ENCODE measurements at regions not wholly inside any gene's neighbourhood (a gene's known extent, or its start where the extent isn't known, plus 50 kb on each side); places are given as distances from the start of the nearest gene placed in this dataset.

DNA sequence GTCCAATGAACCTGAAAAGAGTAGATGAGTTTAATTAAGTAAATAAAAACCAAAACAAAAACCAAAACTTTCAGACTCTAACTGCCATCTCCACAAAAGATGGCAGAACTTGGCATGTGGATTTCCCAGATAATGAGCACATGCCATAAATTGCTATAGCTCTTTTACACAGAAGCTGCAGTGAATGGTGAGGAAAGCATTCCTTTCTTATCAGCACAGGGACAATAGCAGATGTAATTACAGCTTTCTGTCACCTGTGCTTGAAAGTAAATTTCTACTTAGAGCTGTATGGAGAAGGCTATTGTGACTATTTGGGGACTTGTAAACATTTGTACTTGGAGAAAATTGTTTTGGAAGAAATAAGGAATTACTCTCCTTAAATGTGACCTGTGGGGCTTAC is 378.4 kb downstream of the RPRM start:
- Histone ChIP-seq H4K20me1 (ENCODE audit: insufficient read depth, low read length) (0 out of 2 replicates have a peak, but pooled peaks cover 9% of the 10 kb centered on the region), H2AFZ (ENCODE audit: low read length) (no peak overlapping the region), H3K4me2 (ENCODE audit: low read depth, low read length) (no peak overlapping the region), H3K9me3 (replicated peaks; ENCODE audit: insufficient read depth, low read length) (no peaks in the 10 kb centered on the region), H3K9ac (ENCODE audit: low read length) (no peak overlapping the region), H3K4me1 (ENCODE audit: low read length) (peaks cover 10% of the 10 kb centered on the region; the same call in 1 of the 2 replicates), H3K27me3 (replicated peaks; ENCODE audit: insufficient read depth, low read length) (no peaks in the 10 kb centered on the region), H3K36me3 (replicated peaks; ENCODE audit: insufficient read depth, low read length) (peaks cover 4% of the 10 kb centered on the region; the same call in 1 of the 2 replicates), H3K4me3 (ENCODE audit: low read length) (no peak overlapping the region), H3K9me2 (replicated peaks; ENCODE audit: insufficient read depth, low read length) (no peaks in the 10 kb centered on the region), H3F3A (ENCODE audit: insufficient read depth, low read length) (no peaks in the 10 kb centered on the region), H3K79me2 (ENCODE audit: low read length) (peaks cover 87% of the 10 kb centered on the region), H3K27ac (ENCODE audit: low read length) (no peak overlapping the region)
- no peak for TF ChIP-seq EZH2phosphoT487 (IDR thresholded peaks at IDR 0.05; ENCODE audit: low read length)
- DNase-seq: no peak

DNA sequence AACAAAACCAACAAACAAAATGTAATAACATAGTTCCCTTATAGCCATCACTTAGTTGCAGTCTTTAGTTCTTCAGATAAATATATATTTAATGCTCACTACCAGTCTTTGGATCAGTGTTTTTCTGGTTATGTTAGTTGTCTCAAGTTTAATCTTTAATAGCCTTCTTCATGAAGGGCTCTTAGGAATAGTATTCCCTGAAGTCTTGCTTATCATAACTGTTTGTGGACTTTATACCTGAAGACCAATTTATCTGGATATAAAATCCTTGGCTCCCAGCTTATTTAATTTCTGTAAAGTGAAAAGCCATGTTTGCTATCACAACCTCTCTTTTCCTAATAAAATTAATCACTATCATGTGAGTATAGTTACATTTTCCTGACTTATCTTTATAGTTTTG is 379.7 kb downstream of the ARL6IP6 start:
- peaks cover 4% of the 10 kb centered on the region; the same call in 1 of the 2 replicates for H3K36me3 ChIP-seq (replicated peaks; ENCODE audit: insufficient read depth, low read length)
- peaks cover 7% of the 10 kb centered on the region; the same call in 1 of the 2 replicates for H3K4me1 ChIP-seq (ENCODE audit: low read length)
- H3K9me2 ChIP-seq (replicated peaks; ENCODE audit: insufficient read depth, low read length): no peaks in the 10 kb centered on the region
- TF ChIP-seq, protein P1, sequence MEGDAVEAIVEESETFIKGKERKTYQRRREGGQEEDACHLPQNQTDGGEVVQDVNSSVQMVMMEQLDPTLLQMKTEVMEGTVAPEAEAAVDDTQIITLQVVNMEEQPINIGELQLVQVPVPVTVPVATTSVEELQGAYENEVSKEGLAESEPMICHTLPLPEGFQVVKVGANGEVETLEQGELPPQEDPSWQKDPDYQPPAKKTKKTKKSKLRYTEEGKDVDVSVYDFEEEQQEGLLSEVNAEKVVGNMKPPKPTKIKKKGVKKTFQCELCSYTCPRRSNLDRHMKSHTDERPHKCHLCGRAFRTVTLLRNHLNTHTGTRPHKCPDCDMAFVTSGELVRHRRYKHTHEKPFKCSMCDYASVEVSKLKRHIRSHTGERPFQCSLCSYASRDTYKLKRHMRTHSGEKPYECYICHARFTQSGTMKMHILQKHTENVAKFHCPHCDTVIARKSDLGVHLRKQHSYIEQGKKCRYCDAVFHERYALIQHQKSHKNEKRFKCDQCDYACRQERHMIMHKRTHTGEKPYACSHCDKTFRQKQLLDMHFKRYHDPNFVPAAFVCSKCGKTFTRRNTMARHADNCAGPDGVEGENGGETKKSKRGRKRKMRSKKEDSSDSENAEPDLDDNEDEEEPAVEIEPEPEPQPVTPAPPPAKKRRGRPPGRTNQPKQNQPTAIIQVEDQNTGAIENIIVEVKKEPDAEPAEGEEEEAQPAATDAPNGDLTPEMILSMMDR (IDR thresholded peaks at IDR 0.05; ENCODE audit: low read length): no peak
- TF ChIP-seq EZH2 (optimal IDR thresholded peaks at IDR 0.05; ENCODE audit: low read depth, low read length) (no peak), EZH2phosphoT487 (IDR thresholded peaks at IDR 0.05; ENCODE audit: low read length) (no peak)
- H3K9me3 ChIP-seq (replicated peaks; ENCODE audit: insufficient read depth, low read length): no peaks in the 10 kb centered on the region
- H2AFZ ChIP-seq (ENCODE audit: low read length): no peak overlapping the region
- DNase-seq: no peak
- H4K20me1 ChIP-seq (ENCODE audit: insufficient read depth, low read length): 0 out of 2 replicates have a peak, but pooled peaks cover 6% of the 10 kb centered on the region
- no peaks in the 10 kb centered on the region for H3F3A ChIP-seq (ENCODE audit: insufficient read depth, low read length)
- no peak overlapping the region for H3K4me3 ChIP-seq (ENCODE audit: low read length)
- peaks cover 83% of the 10 kb centered on the region for H3K79me2 ChIP-seq (ENCODE audit: low read length)
- H3K27me3 ChIP-seq (replicated peaks; ENCODE audit: insufficient read depth, low read length): no peaks in the 10 kb centered on the region
- no peak overlapping the region for H3K9ac ChIP-seq (ENCODE audit: low read length)
- H3K4me2 ChIP-seq (ENCODE audit: low read depth, low read length): no peak overlapping the region
- H3K27ac ChIP-seq (ENCODE audit: low read length): no peak overlapping the region

DNA sequence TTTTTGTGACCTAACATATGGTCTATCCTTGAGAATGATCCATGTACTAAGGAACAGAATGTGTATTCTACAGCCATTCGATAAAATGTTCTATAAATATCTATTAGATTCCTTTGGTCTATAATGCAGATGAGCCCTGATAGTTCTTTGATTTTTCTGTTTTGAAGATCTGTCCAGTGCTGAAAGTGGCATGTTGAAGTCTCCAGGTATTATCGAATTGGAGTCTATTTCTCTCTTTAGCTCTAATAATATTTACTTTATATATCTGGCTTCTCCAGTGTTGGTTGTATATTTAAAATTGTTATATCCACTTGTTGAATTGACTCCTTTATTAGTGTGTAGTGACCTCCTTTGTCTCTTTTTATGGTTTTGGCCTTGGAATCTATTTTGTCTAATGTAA is 377.9 kb downstream of the ARL6IP6 start:
- H3K4me3 ChIP-seq (ENCODE audit: low read length): no peak overlapping the region
- DNase-seq: no peak
- H3K4me2 ChIP-seq (ENCODE audit: low read depth, low read length): no peak overlapping the region
- H3K9me2 ChIP-seq (replicated peaks; ENCODE audit: insufficient read depth, low read length): no peaks in the 10 kb centered on the region
- H4K20me1 ChIP-seq (ENCODE audit: insufficient read depth, low read length): peaks cover 6% of the 10 kb centered on the region; the same call in 1 of the 2 replicates
- H3K36me3 ChIP-seq (replicated peaks; ENCODE audit: insufficient read depth, low read length): peaks cover 10% of the 10 kb centered on the region
- H3K4me1 ChIP-seq (ENCODE audit: low read length): no peaks in the 10 kb centered on the region
- no peak overlapping the region for H2AFZ ChIP-seq (ENCODE audit: low read length)
- H3K27me3 ChIP-seq (replicated peaks; ENCODE audit: insufficient read depth, low read length): no peaks in the 10 kb centered on the region
- no peaks in the 10 kb centered on the region; the same call in 1 of the 2 replicates for H3F3A ChIP-seq (ENCODE audit: insufficient read depth, low read length)
- H3K27ac ChIP-seq (ENCODE audit: low read length): no peak overlapping the region
- H3K79me2 ChIP-seq (ENCODE audit: low read length): peaks cover 83% of the 10 kb centered on the region
- no peak overlapping the region for H3K9ac ChIP-seq (ENCODE audit: low read length)
- no peaks in the 10 kb centered on the region for H3K9me3 ChIP-seq (replicated peaks; ENCODE audit: insufficient read depth, low read length)
- TF ChIP-seq, protein P1 (IDR thresholded peaks at IDR 0.05; ENCODE audit: low read length): no peak
- TF ChIP-seq EZH2phosphoT487 (IDR thresholded peaks at IDR 0.05; ENCODE audit: low read length) (no peak), EZH2 (optimal IDR thresholded peaks at IDR 0.05; ENCODE audit: low read depth, low read length) (no peak)

DNA sequence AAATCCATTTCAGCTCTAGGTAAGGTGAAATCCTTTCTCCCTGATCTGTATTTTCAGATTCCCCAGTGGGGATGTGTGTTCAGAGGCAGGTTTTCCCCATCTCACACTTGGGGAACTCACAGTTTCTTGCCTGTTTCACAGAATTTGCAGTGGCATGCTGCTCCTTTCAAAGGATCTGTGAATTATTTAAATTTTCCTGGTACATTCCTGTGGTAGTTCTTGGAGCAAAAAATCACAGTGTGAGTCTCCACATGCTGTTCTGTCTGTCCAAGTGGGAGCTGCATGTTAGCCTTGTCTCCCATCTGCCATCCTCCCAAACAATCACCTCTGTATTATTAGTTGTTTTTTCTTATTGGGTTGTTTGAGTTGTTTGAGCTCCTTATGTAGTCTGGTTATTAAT is 372.9 kb downstream of the ARL6IP6 start:
- Histone ChIP-seq H3F3A (ENCODE audit: insufficient read depth, low read length) (no peaks in the 10 kb centered on the region; the same call in 1 of the 2 replicates), H3K27ac (ENCODE audit: low read length) (no peak overlapping the region), H3K9me2 (replicated peaks; ENCODE audit: insufficient read depth, low read length) (no peaks in the 10 kb centered on the region), H3K36me3 (replicated peaks; ENCODE audit: insufficient read depth, low read length) (peaks cover 31% of the 10 kb centered on the region), H3K9me3 (replicated peaks; ENCODE audit: insufficient read depth, low read length) (no peaks in the 10 kb centered on the region), H3K27me3 (replicated peaks; ENCODE audit: insufficient read depth, low read length) (no peaks in the 10 kb centered on the region), H3K9ac (ENCODE audit: low read length) (no peak overlapping the region), H3K4me2 (ENCODE audit: low read depth, low read length) (no peak overlapping the region), H2AFZ (ENCODE audit: low read length) (no peak overlapping the region), H3K4me1 (ENCODE audit: low read length) (no peaks in the 10 kb centered on the region), H3K79me2 (ENCODE audit: low read length) (peaks cover 84% of the 10 kb centered on the region), H4K20me1 (ENCODE audit: insufficient read depth, low read length) (peaks cover 14% of the 10 kb centered on the region), H3K4me3 (ENCODE audit: low read length) (no peak overlapping the region)
- no peak for DNase-seq
- TF ChIP-seq EZH2phosphoT487 (IDR thresholded peaks at IDR 0.05; ENCODE audit: low read length) (no peak), EZH2 (optimal IDR thresholded peaks at IDR 0.05; ENCODE audit: low read depth, low read length) (no peak)
- TF ChIP-seq, protein P1 (IDR thresholded peaks at IDR 0.05; ENCODE audit: low read length): no peak

Measured in MM.1S (cell line).